AG04450 (cell line): ENCODE measurements at regions not wholly inside any gene's neighbourhood (a gene's known extent, or its start where the extent isn't known, plus 50 kb on each side); places are given as distances from the start of the nearest gene placed in this dataset.

Experiments used
- CTCF ChIA-PET: fragments of 300-600, 350-600 bp; formaldehyde crosslinking; extraction: SDS; loops from one replicate; lab custom pipeline; 2022; ENCODE audit warnings: antibody characterized with exemption, inconsistent platforms; lab: Charles Lee
- POLR2A ChIA-PET: fragments of 350-600 bp; formaldehyde crosslinking; extraction: SDS; loops from one replicate; lab custom pipeline; 2021; ENCODE audit warnings: antibody characterized with exemption, inconsistent platforms; lab: Yijun Ruan, JAX
- DNase-seq: peaks from one replicate; pipeline ENCODE4 v3.0.0-alpha.2; 2011; ENCODE audit warnings: low read depth, low spot score
- H3K27ac ChIP-seq: one replicate; pipeline ENCODE4 v1.5.1; 2012; ENCODE audit warnings: low read depth, low read length, control low read depth
- H3K27me3 ChIP-seq: one replicate; pipeline ENCODE4 v1.6.0; 2012; ENCODE audit warnings: low read length; ENCODE audit not compliant: control insufficient read depth, insufficient read depth
- H3K4me3 ChIP-seq: 2 replicates; pipeline ENCODE4 v1.5.1; 2011; ENCODE audit warnings: mild to moderate bottlenecking, low read depth, low read length, control low read depth
- H3K9me3 ChIP-seq: 2 replicates; pipeline ENCODE4 v1.5.1; 2012; ENCODE audit warnings: low read length; ENCODE audit not compliant: control insufficient read depth, insufficient read depth
- TF ChIP-seq, protein P1 (sequence below): IDR thresholded peaks from 2 replicates; pipeline ENCODE4 v1.5.1; 2011; ENCODE audit warnings: low read depth, low read length, control low read depth, inconsistent platforms

DNA sequence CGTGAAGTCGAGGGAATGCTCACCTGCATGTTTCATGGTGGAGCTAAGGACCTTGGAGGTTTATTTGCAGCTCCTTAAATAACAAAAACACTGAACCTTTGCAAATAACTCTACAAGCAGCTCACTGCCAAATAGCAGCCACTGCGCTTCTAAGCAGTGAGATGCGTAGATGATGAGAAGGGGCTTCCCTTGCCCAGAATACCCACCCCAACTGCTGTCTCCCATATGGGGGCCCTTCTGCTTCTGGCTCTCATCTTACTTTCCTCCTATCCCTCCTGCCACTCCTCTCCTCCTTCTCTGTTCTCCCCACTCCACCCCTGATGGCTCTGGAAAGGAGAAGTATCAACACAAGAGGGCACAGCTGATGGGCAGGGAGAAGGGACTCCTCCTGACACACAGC lies 193.3 kb upstream of the SSTR4 start:
- no peaks in the 10 kb centered on the region for H3K9me3 ChIP-seq
- H3K27me3 ChIP-seq, result no peaks in the 10 kb centered on the region
- ChIA-PET CTCF (no interaction called here), POLR2A (no interaction called here)
- TF ChIP-seq, protein P1, sequence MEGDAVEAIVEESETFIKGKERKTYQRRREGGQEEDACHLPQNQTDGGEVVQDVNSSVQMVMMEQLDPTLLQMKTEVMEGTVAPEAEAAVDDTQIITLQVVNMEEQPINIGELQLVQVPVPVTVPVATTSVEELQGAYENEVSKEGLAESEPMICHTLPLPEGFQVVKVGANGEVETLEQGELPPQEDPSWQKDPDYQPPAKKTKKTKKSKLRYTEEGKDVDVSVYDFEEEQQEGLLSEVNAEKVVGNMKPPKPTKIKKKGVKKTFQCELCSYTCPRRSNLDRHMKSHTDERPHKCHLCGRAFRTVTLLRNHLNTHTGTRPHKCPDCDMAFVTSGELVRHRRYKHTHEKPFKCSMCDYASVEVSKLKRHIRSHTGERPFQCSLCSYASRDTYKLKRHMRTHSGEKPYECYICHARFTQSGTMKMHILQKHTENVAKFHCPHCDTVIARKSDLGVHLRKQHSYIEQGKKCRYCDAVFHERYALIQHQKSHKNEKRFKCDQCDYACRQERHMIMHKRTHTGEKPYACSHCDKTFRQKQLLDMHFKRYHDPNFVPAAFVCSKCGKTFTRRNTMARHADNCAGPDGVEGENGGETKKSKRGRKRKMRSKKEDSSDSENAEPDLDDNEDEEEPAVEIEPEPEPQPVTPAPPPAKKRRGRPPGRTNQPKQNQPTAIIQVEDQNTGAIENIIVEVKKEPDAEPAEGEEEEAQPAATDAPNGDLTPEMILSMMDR, result no peak
- H3K4me3 ChIP-seq, result no peak overlapping the region
- H3K27ac ChIP-seq, result no peak overlapping the region
- DNase-seq, result no peak

DNA sequence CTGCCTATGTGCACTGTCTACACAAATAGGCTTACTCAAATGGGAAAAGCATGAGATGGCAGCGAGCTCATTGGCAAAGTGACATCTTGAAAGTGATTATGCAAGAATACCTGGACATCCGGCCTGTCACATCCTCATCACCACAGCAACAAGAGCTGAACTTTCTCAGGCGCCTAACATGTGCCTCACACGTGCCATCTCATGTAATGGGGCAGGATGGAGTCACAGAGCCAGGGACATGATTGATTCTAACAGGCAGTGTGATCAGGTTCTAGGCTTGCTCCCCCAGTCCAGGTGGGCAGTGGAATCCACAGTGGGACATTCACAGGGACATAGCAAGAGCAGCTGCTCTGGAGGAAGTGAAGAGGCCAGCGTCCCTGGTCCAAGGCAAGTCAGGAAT lies 192.3 kb upstream of the SSTR4 start:
- CTCF ChIA-PET, result interaction anchor here (1.0 kb wide), 1 partner anchor 9 kb away, joined by 4 read pairs; no protein-coding TSS in a partner anchor
- Histone ChIP-seq H3K27me3 (no peaks in the 10 kb centered on the region), H3K27ac (no peak overlapping the region), H3K9me3 (no peaks in the 10 kb centered on the region), H3K4me3 (no peak overlapping the region)
- POLR2A ChIA-PET, result no interaction called here
- TF ChIP-seq, protein P1, result no peak
- no peak for DNase-seq

DNA sequence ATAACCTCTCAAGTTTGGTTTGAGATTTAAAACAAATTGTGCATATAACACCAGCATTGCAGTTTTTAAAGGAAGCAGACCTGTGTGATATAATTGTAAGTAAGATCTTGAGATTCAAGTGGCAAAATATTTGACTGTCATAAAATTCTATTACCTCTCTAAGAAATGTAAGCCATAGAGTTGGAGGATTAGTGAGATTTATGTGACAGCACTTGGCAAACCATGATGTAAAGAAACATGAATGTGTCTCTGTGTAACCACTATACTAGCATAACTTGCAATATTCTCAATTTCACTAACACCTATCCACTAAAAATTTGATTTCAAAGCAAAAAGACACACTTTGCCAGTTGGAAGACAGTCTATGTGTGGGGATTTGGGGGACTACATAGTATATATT lies 190.2 kb upstream of the SSTR4 start:
- CTCF ChIA-PET, result no interaction called here
- Histone ChIP-seq H3K4me3 (no peak overlapping the region), H3K27me3 (no peaks in the 10 kb centered on the region), H3K9me3 (no peaks in the 10 kb centered on the region), H3K27ac (no peak overlapping the region)
- DNase-seq, result no peak
- TF ChIP-seq, protein P1, result no peak
- POLR2A ChIA-PET, result no interaction called here

DNA sequence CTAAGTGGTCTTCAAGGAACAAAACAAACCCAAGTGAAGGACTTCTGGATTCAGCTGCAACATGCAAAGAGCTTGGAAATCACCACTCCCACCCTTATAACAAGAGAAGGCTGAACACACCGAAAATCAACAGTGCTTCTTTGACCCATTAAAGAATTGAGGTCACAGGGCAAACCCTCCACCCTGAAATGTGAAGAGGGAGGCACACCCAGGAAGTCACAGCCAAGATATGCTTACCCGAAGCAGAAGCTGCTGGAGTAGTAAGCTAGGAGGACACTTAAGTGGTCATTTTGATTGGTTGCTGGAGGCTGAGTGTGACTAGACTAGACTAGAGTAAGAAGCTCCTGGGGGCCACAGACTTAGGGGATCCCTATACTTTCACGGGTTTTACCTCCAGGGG lies 188.2 kb upstream of the SSTR4 start:
- ChIA-PET CTCF (interaction anchor here (0.9 kb wide), 1 partner anchor 494 kb away, joined by 4 read pairs; no protein-coding TSS in a partner anchor), POLR2A (no interaction called here)
- Histone ChIP-seq H3K27ac (no peak overlapping the region), H3K9me3 (no peaks in the 10 kb centered on the region), H3K4me3 (no peak overlapping the region), H3K27me3 (no peaks in the 10 kb centered on the region)
- TF ChIP-seq, protein P1, result no peak
- DNase-seq, result no peak

DNA sequence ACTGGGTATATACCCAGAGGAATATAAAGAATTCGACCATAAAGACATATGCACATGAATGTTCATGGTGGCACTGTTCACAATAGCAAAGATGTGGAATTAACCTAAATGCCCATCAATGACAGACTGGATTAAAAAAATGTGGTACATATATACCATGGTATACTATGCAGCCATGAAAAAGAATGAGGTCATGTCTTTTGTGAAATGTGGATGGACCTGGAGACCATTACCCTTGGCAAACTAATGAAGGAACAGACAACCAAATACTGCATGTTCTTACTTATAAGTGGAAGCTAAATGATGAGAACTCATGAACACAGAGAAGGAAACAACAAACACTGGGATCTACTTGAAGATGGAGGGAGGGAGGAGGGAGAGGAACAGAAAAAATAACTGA lies 186.7 kb upstream of the SSTR4 start:
- POLR2A ChIA-PET, result no interaction called here
- Histone ChIP-seq H3K4me3 (no peak overlapping the region), H3K9me3 (no peaks in the 10 kb centered on the region), H3K27me3 (no peaks in the 10 kb centered on the region), H3K27ac (no peak overlapping the region)
- TF ChIP-seq, protein P1, result no peak
- DNase-seq, result no peak
- CTCF ChIA-PET, result no interaction called here
